IMR-90 (cell line): ENCODE measurements at regions not wholly inside any gene's neighbourhood (a gene's known extent, or its start where the extent isn't known, plus 50 kb on each side); places are given as distances from the start of the nearest gene placed in this dataset.

Experiments used
- CTCF ChIP-seq: conservative IDR thresholded peaks from 2 replicates; pipeline ENCODE4 v1.5.1; 2012; ENCODE audit warnings: mild to moderate bottlenecking, low read depth, low read length, improper control_type of control experiment
- MAZ ChIP-seq: IDR thresholded peaks from 2 replicates; pipeline ENCODE4 v1.6.1; 2012; ENCODE audit warnings: low read depth, mild to moderate bottlenecking, low read length, improper control_type of control experiment, moderate library complexity, borderline replicate concordance
- POLR2A ChIP-seq: IDR thresholded peaks from 2 replicates; pipeline ENCODE4 v1.6.1; 2012; ENCODE audit warnings: mild to moderate bottlenecking, low read depth, low read length
- RFX5 ChIP-seq: IDR thresholded peaks from 2 replicates; pipeline ENCODE4 v1.8.0; 2012; ENCODE audit warnings: low read depth, mild to moderate bottlenecking, low read length, moderate library complexity
- USF2 ChIP-seq: fragments of 150-350 bp; IDR thresholded peaks from 2 replicates; pipeline ENCODE4 v1.6.1; 2017; ENCODE audit warnings: mild to moderate bottlenecking, antibody characterized with exemption, low read length, low read depth

GRCh38 chr10:55989188-55989587, 371.9 kb downstream of the ZWINT start:
- TF ChIP-seq CTCF (no peak), MAZ (no peak), RFX5 (no peak), POLR2A (no peak), USF2 (no peak)
